Endodermal cell (in vitro differentiated cells): ENCODE measurements at regions not wholly inside any gene's neighbourhood (a gene's known extent, or its start where the extent isn't known, plus 50 kb on each side); places are given as distances from the start of the nearest gene placed in this dataset.

Experiments used
- DNase-seq: peaks from one replicate; pipeline ENCODE4 v3.0.0-alpha.2; 2017
- H3K27ac ChIP-seq: 2 replicates; pipeline ENCODE4 v1.5.1; 2013; ENCODE audit warnings: mild to moderate bottlenecking, low read depth, low read length, moderate library complexity
- H3K27me3 ChIP-seq: 2 replicates; pipeline ENCODE4 v1.6.1; 2013; ENCODE audit warnings: mild to moderate bottlenecking, low read length, moderate library complexity; ENCODE audit not compliant: insufficient read depth, control insufficient read depth, poor library complexity, severe bottlenecking
- H3K36me3 ChIP-seq: 2 replicates; pipeline ENCODE4 v1.7.0; 2013; ENCODE audit warnings: mild to moderate bottlenecking, low read length, moderate library complexity; ENCODE audit not compliant: control insufficient read depth, insufficient read depth
- H3K4me1 ChIP-seq: one replicate; pipeline ENCODE4 v1.7.0; 2013; ENCODE audit warnings: low read length; ENCODE audit not compliant: control insufficient read depth, insufficient read depth
- H3K4me3 ChIP-seq: 2 replicates; pipeline ENCODE4 v1.5.1; 2013; ENCODE audit warnings: mild to moderate bottlenecking, low read length, moderate library complexity
- H3K9ac ChIP-seq: 2 replicates; pipeline ENCODE4 v1.6.1; 2013; ENCODE audit warnings: mild to moderate bottlenecking, low read length, moderate library complexity; ENCODE audit not compliant: poor library complexity, severe bottlenecking; ENCODE audit errors: extremely low read depth
- H3K9me3 ChIP-seq: 2 replicates; pipeline ENCODE4 v1.6.1; 2013; ENCODE audit warnings: mild to moderate bottlenecking, low read length, moderate library complexity; ENCODE audit not compliant: control insufficient read depth
- H3K27ac Mint-ChIP-seq: 2 replicates; pipeline ENCODE4 v1.8.0; 2020; ENCODE audit warnings: mixed read lengths
- H3K27me3 Mint-ChIP-seq: 2 replicates; pipeline ENCODE4 v1.8.0; 2021; ENCODE audit warnings: mild to moderate bottlenecking, mixed read lengths; ENCODE audit not compliant: insufficient read depth
- H3K36me3 Mint-ChIP-seq: 2 replicates; pipeline ENCODE4 v1.8.0; 2020; ENCODE audit warnings: low read depth, mixed read lengths
- H3K4me1 Mint-ChIP-seq: 2 replicates; pipeline ENCODE4 v1.8.0; 2020; ENCODE audit warnings: mixed read lengths
- H3K4me3 Mint-ChIP-seq: 2 replicates; pipeline ENCODE4 v1.8.0; 2020; ENCODE audit warnings: mild to moderate bottlenecking, moderate library complexity, mixed read lengths
- H3K9me3 Mint-ChIP-seq: 2 replicates; pipeline ENCODE4 v1.8.0; 2020; ENCODE audit warnings: mild to moderate bottlenecking, mixed read lengths
- CTCF ChIP-seq: fragments of 200-600 bp; sonication (generic); conservative IDR thresholded peaks from 2 replicates; pipeline ENCODE4 v1.5.0; 2021; ENCODE audit warnings: antibody characterized with exemption, mild to moderate bottlenecking
- WGBS, 2 experiments: methylation state at CpG; one replicate each; pipeline versions ENCODE4 v1.1.5 to v1.1.7; 2013; ENCODE audit warnings: missing lambda C conversion rate in 2 of 2, mixed read lengths in 1 of 2; ENCODE audit not compliant: insufficient coverage in 1 of 2, insufficient read length in 1 of 2; 5-methylcytosine and 5-hydroxymethylcytosine counted together

DNA sequence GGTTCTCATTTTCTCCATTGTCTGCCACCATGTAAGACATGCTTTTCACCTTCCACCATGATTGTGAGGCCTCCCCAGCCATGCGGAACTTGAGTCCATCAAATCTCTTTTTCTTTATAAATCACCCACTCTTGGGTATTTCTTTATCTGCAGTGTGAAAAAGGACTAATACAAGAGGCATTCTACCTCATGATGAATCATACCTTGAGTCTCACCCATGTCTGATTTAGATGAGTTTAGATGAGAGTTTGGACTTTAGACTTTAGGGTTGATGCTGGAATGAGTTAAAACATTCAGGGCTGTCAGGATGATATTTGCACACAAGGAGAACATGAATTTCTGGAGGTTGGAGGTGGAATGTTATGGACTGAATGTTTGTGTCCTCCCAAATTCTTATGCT lies 545.6 kb downstream of the C6orf118 start:
- Mint-ChIP-seq H3K27me3 (no peaks in the 10 kb centered on the region), H3K4me3 (no peak overlapping the region), H3K36me3 (no peaks in the 10 kb centered on the region), H3K4me1 (no peaks in the 10 kb centered on the region), H3K9me3 (peaks cover 3% of the 10 kb centered on the region), H3K27ac (no peak overlapping the region)
- no peak for DNase-seq
- Histone ChIP-seq H3K9ac (no peak overlapping the region), H3K4me3 (no peak overlapping the region), H3K27ac (no peak overlapping the region), H3K27me3 (no peaks in the 10 kb centered on the region), H3K36me3 (no peaks in the 10 kb centered on the region), H3K4me1 (no peaks in the 10 kb centered on the region), H3K9me3 (no peaks in the 10 kb centered on the region)
- no peak for TF ChIP-seq CTCF
- WGBS, 2 experiments, result 86% methylated on average over 1 of the region's 1 CpG; no CpG with 5 or more reads in 1 of the 2 experiments

- TF ChIP-seq CTCF, result no peak
- no peaks in the 10 kb centered on the region for H3K36me3 Mint-ChIP-seq
- Histone ChIP-seq H3K27ac (no peak overlapping the region), H3K27me3 (no peaks in the 10 kb centered on the region), H3K4me1 (peaks cover 5% of the 10 kb centered on the region), H3K9me3 (no peaks in the 10 kb centered on the region), H3K4me3 (no peak overlapping the region), H3K9ac (no peak overlapping the region), H3K36me3 (no peaks in the 10 kb centered on the region)
- no peak overlapping the region for H3K27ac Mint-ChIP-seq
- H3K4me1 Mint-ChIP-seq, result no peaks in the 10 kb centered on the region
- no peak for DNase-seq
- H3K27me3 Mint-ChIP-seq, result no peaks in the 10 kb centered on the region
- WGBS, 2 experiments, result 99 to 100% methylated on average over 1 to 2 of the region's 2 CpGs
- no peaks in the 10 kb centered on the region for H3K9me3 Mint-ChIP-seq
- no peak overlapping the region for H3K4me3 Mint-ChIP-seq
Measured at GRCh38 chr6:164757451-164757850, 552.0 kb downstream of the C6orf118 start.

- TF ChIP-seq CTCF, result no peak
- Histone ChIP-seq H3K4me3 (no peak overlapping the region), H3K36me3 (no peaks in the 10 kb centered on the region), H3K27me3 (no peaks in the 10 kb centered on the region), H3K9me3 (no peaks in the 10 kb centered on the region), H3K27ac (no peak overlapping the region), H3K9ac (no peak overlapping the region), H3K4me1 (peaks cover 5% of the 10 kb centered on the region)
- no peak for DNase-seq
- Mint-ChIP-seq H3K4me1 (no peaks in the 10 kb centered on the region), H3K27me3 (peaks cover 3% of the 10 kb centered on the region), H3K36me3 (no peaks in the 10 kb centered on the region), H3K27ac (no peak overlapping the region), H3K4me3 (no peak overlapping the region), H3K9me3 (no peaks in the 10 kb centered on the region)
- 87 to 100% methylated on average over 3 to 8 of the region's 8 CpGs for WGBS, 2 experiments
Measured at GRCh38 chr6:164756723-164757122, 552.7 kb downstream of the C6orf118 start.
